ENCODE measurements at regions not wholly inside any gene's neighbourhood (a gene's known extent, or its start where the extent isn't known, plus 50 kb on each side); places are given as distances from the start of the nearest gene placed in this dataset.
"Not testable (repeated sequence)": the region's sequence is repeated elsewhere in the genome, so short reads cannot be mapped to it uniquely, and the experiment has no call there.

- no peak overlapping the region for H2AFZ ChIP-seq (ENCODE audit: low read length)
- H3K27me3 ChIP-seq (replicated peaks; ENCODE audit: insufficient read depth, low read length), result no peaks in the 10 kb centered on the region
- H3K9me3 ChIP-seq (replicated peaks; ENCODE audit: insufficient read depth, low read length), result no peaks in the 10 kb centered on the region
- H3K4me3 ChIP-seq (ENCODE audit: low read length), result no peak overlapping the region
- H3K4me1 ChIP-seq (ENCODE audit: low read length), result no peaks in the 10 kb centered on the region
- H3K36me3 ChIP-seq (replicated peaks; ENCODE audit: insufficient read depth, low read length), result no peaks in the 10 kb centered on the region
- H3F3A ChIP-seq (ENCODE audit: insufficient read depth, low read length), result no peaks in the 10 kb centered on the region
- no peak for DNase-seq
- no peak for TF ChIP-seq EZH2phosphoT487 (IDR thresholded peaks at IDR 0.05; ENCODE audit: low read length)
- no peak for TF ChIP-seq CTCF (IDR thresholded peaks at IDR 0.05; ENCODE audit: low read length)
- no peak for TF ChIP-seq EZH2 (optimal IDR thresholded peaks at IDR 0.05; ENCODE audit: low read depth, low read length)
- H3K27ac ChIP-seq (ENCODE audit: low read length), result no peak overlapping the region
- H4K20me1 ChIP-seq (ENCODE audit: insufficient read depth, low read length), result no peaks in the 10 kb centered on the region
- no peaks in the 10 kb centered on the region for H3K79me2 ChIP-seq (ENCODE audit: low read length)
- no peak overlapping the region for H3K4me2 ChIP-seq (ENCODE audit: low read depth, low read length)
- H3K9ac ChIP-seq (ENCODE audit: low read length), result no peak overlapping the region
- H3K9me2 ChIP-seq (replicated peaks; ENCODE audit: insufficient read depth, low read length), result no peaks in the 10 kb centered on the region
Measured at GRCh38 chrX:122272011-122272410, 912.1 kb upstream of the GRIA3 start.

- H3K9ac ChIP-seq (ENCODE audit: low read length), result no peak overlapping the region
- no peak overlapping the region for H3K27ac ChIP-seq (ENCODE audit: low read length)
- no peak for DNase-seq
- no peaks in the 10 kb centered on the region for H3K36me3 ChIP-seq (replicated peaks; ENCODE audit: insufficient read depth, low read length)
- H3K9me3 ChIP-seq (replicated peaks; ENCODE audit: insufficient read depth, low read length), result no peaks in the 10 kb centered on the region
- H2AFZ ChIP-seq (ENCODE audit: low read length), result no peak overlapping the region
- TF ChIP-seq CTCF (IDR thresholded peaks at IDR 0.05; ENCODE audit: low read length) (no peak), EZH2 (optimal IDR thresholded peaks at IDR 0.05; ENCODE audit: low read depth, low read length) (no peak), EZH2phosphoT487 (IDR thresholded peaks at IDR 0.05; ENCODE audit: low read length) (no peak)
- H3K4me1 ChIP-seq (ENCODE audit: low read length), result no peaks in the 10 kb centered on the region
- H3K27me3 ChIP-seq (replicated peaks; ENCODE audit: insufficient read depth, low read length), result no peaks in the 10 kb centered on the region
- H4K20me1 ChIP-seq (ENCODE audit: insufficient read depth, low read length), result no peaks in the 10 kb centered on the region
- no peaks in the 10 kb centered on the region for H3K79me2 ChIP-seq (ENCODE audit: low read length)
- H3K4me2 ChIP-seq (ENCODE audit: low read depth, low read length), result no peak overlapping the region
- no peak overlapping the region for H3K4me3 ChIP-seq (ENCODE audit: low read length)
- no peaks in the 10 kb centered on the region for H3K9me2 ChIP-seq (replicated peaks; ENCODE audit: insufficient read depth, low read length)
- no peaks in the 10 kb centered on the region for H3F3A ChIP-seq (ENCODE audit: insufficient read depth, low read length)
Measured at GRCh38 chrX:122279746-122280145, 904.3 kb upstream of the GRIA3 start.

GRCh38 chrX:122299822-122300221 lies 884.3 kb upstream of the GRIA3 start:
- H3K9me3 ChIP-seq (replicated peaks; ENCODE audit: insufficient read depth, low read length); H3K9ac ChIP-seq (ENCODE audit: low read length); H3K4me1 ChIP-seq (ENCODE audit: low read length); H4K20me1 ChIP-seq (ENCODE audit: insufficient read depth, low read length); H3F3A ChIP-seq (ENCODE audit: insufficient read depth, low read length); DNase-seq; H3K79me2 ChIP-seq (ENCODE audit: low read length); H3K27me3 ChIP-seq (replicated peaks; ENCODE audit: insufficient read depth, low read length); H2AFZ ChIP-seq (ENCODE audit: low read length); H3K36me3 ChIP-seq (replicated peaks; ENCODE audit: insufficient read depth, low read length); H3K4me2 ChIP-seq (ENCODE audit: low read depth, low read length); H3K4me3 ChIP-seq (ENCODE audit: low read length); H3K9me2 ChIP-seq (replicated peaks; ENCODE audit: insufficient read depth, low read length); H3K27ac ChIP-seq (ENCODE audit: low read length): not testable (repeated sequence)

GRCh38 chrX:122301491-122301890 lies 882.6 kb upstream of the GRIA3 start:
- no peak for TF ChIP-seq CTCF (IDR thresholded peaks at IDR 0.05; ENCODE audit: low read length)
- TF ChIP-seq EZH2 (optimal IDR thresholded peaks at IDR 0.05; ENCODE audit: low read depth, low read length), result no peak
- TF ChIP-seq EZH2phosphoT487 (IDR thresholded peaks at IDR 0.05; ENCODE audit: low read length), result no peak
- Histone ChIP-seq H3K4me1 (ENCODE audit: low read length) (no peaks in the 10 kb centered on the region), H3K79me2 (ENCODE audit: low read length) (no peaks in the 10 kb centered on the region), H4K20me1 (ENCODE audit: insufficient read depth, low read length) (no peaks in the 10 kb centered on the region), H3K9ac (ENCODE audit: low read length) (no peak overlapping the region), H3K4me2 (ENCODE audit: low read depth, low read length) (no peak overlapping the region), H3K9me2 (replicated peaks; ENCODE audit: insufficient read depth, low read length) (no peaks in the 10 kb centered on the region), H3K9me3 (replicated peaks; ENCODE audit: insufficient read depth, low read length) (no peaks in the 10 kb centered on the region), H3K27ac (ENCODE audit: low read length) (no peak overlapping the region), H3K4me3 (ENCODE audit: low read length) (no peak overlapping the region), H2AFZ (ENCODE audit: low read length) (no peak overlapping the region), H3F3A (ENCODE audit: insufficient read depth, low read length) (no peaks in the 10 kb centered on the region), H3K27me3 (replicated peaks; ENCODE audit: insufficient read depth, low read length) (no peaks in the 10 kb centered on the region), H3K36me3 (replicated peaks; ENCODE audit: insufficient read depth, low read length) (no peaks in the 10 kb centered on the region)
- DNase-seq, result no peak
